Prostate gland (tissue), 2 donors: ENCODE measurements at regions not wholly inside any gene's neighbourhood (a gene's known extent, or its start where the extent isn't known, plus 50 kb on each side); places are given as distances from the start of the nearest gene placed in this dataset.
A peak's percentile ranks its signal among the peaks of the same experiment; 100 is the strongest.

ENCODE experiments used
- DNase-seq: peaks from one replicate; pipeline ENCODE4 v3.0.0-alpha.2; 2019; ENCODE audit warnings: low spot score
- H3K27ac ChIP-seq, 2 donors: fragments of 200-600 bp; sonication (generic); 2 replicates each; pipeline ENCODE4 v1.5.1; 2017 to 2019
- H3K27me3 ChIP-seq: fragments of 200-600 bp; sonication (generic); replicated peaks from 2 replicates; pipeline ENCODE4 v1.5.1; 2019; ENCODE audit not compliant: insufficient read depth
- H3K36me3 ChIP-seq, 2 donors: fragments of 200-600 bp; sonication (generic); 1 replicate in 1 of 2; 2 replicates in 1 of 2; pipeline versions ENCODE4 v1.5.1 to v1.8.1; 2017 to 2019
- H3K4me1 ChIP-seq: fragments of 200-600 bp; sonication (generic); replicated peaks from 2 replicates; pipeline ENCODE4 v1.5.1; 2019
- H3K4me3 ChIP-seq, 2 donors: fragments of 200-600 bp; sonication (generic); 2 replicates each; pipeline ENCODE4 v1.5.1; 2017 to 2019
- H3K9me3 ChIP-seq: fragments of 200-600 bp; sonication (generic); 2 replicates; pipeline ENCODE4 v1.5.1; 2017
- POLR2A ChIP-seq: fragments of 450-650 bp; IDR thresholded peaks from one replicate; pipeline ENCODE4 v1.6.1; 2016; ENCODE audit warnings: antibody characterized with exemption, mild to moderate bottlenecking
- POLR2AphosphoS5 ChIP-seq: sonication (generic); formaldehyde crosslinking; IDR thresholded peaks from one replicate; pipeline ENCODE4 v1.6.1; 2017; ENCODE audit warnings: antibody characterized with exemption
- whole genome bisulfite sequencing: methylation state at CpG from one replicate; pipeline ENCODE4 v1.1.5; 2018; 5-methylcytosine and 5-hydroxymethylcytosine counted together
- intact Hi-C: fragments of 100-400 bp; cut with DNase I; formaldehyde crosslinking; loops from one replicate; pipeline ENCODE4 v1.14.2; 2022
- TF ChIP-seq, protein P1 (sequence below), 4 experiments: fragments of 200-600 bp in 2 of 4; fragments of 450-650 bp in 2 of 4; sonication (generic) in 2 of 4; IDR thresholded peaks; 1 replicate in 3 of 4; 2 replicates in 1 of 4; pipeline ENCODE4 v1.5.1; 2016 to 2019; ENCODE audit warnings: antibody characterized with exemption in 4 of 4, mild to moderate bottlenecking in 2 of 4, moderate library complexity in 2 of 4

DNA sequence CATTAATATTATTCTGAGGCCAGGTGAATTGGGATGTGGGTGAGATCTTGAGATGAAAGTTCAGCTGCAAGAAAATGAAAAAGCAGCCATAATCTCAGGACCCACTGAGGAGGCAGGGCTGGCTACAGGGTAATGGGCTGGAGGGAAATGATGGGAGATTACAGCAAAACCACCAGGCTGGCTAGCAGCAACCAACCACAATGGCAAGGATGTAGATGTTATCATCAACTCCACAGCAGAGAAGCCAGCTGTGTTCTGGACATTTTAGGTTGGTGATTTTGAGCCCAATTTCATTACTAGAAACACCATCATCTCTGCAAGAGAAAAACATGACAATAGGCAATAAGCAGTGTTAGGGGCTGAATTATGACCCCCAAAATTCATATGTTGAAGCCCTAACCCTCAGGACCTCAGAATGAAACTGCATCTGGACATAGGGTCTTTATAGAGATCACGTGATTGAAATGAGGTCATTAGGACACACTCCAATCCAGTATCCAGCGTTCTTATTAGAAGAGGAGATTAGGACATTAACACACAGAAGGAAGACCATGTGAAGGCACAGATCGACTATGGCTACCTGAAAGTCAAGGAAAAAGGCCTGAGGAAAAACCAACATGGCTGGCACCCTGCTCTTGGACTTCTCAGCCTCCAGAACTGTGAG, 139.8 kb upstream of the KIT start:
- no peak overlapping the region for H3K4me3 ChIP-seq
- TF ChIP-seq, protein P1, sequence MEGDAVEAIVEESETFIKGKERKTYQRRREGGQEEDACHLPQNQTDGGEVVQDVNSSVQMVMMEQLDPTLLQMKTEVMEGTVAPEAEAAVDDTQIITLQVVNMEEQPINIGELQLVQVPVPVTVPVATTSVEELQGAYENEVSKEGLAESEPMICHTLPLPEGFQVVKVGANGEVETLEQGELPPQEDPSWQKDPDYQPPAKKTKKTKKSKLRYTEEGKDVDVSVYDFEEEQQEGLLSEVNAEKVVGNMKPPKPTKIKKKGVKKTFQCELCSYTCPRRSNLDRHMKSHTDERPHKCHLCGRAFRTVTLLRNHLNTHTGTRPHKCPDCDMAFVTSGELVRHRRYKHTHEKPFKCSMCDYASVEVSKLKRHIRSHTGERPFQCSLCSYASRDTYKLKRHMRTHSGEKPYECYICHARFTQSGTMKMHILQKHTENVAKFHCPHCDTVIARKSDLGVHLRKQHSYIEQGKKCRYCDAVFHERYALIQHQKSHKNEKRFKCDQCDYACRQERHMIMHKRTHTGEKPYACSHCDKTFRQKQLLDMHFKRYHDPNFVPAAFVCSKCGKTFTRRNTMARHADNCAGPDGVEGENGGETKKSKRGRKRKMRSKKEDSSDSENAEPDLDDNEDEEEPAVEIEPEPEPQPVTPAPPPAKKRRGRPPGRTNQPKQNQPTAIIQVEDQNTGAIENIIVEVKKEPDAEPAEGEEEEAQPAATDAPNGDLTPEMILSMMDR (IDR thresholded peaks at IDR 0.05) = no peak
- no peak for TF ChIP-seq POLR2AphosphoS5
- no peak for DNase-seq
- H3K36me3 ChIP-seq = no peaks in the 10 kb centered on the region
- no peaks in the 10 kb centered on the region for H3K4me1 ChIP-seq
- no peaks in the 10 kb centered on the region for H3K27me3 ChIP-seq
- H3K27ac ChIP-seq = no peak overlapping the region
- intact Hi-C loops = no loop called here
- WGBS = 98% methylated on average over 3 of the region's 3 CpGs
- no peaks in the 10 kb centered on the region for H3K9me3 ChIP-seq

DNA sequence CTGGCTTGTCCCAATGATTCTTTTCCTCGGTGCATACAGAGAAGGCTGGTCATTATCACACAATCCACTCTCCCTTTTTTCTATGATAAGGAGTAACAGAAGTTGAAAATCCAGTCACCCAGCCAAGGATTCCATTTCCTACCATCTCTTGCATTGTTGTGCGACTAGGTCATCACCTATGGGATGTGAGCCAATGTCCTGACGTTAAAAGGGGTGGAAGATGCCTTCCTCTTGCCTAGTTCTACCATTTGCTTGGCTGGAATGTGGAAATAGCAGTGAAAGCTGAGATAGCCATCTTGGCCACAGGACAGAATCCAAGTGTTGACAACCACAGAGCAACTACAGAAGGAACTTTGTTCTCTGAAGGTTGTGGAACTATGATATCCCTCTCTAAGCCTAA, 132.2 kb upstream of the KIT start:
- Histone ChIP-seq H3K4me1 (no peaks in the 10 kb centered on the region), H3K4me3 (no peak overlapping the region), H3K27me3 (no peaks in the 10 kb centered on the region), H3K36me3 (no peaks in the 10 kb centered on the region), H3K27ac (no peak overlapping the region), H3K9me3 (no peaks in the 10 kb centered on the region)
- TF ChIP-seq POLR2AphosphoS5 (no peak), POLR2A (no peak)
- TF ChIP-seq, protein P1 (IDR thresholded peaks at IDR 0.05) = no peak
- 45% methylated on average over 3 of the region's 3 CpGs for WGBS
- DNase-seq = no peak
- intact Hi-C loops = no loop called here

DNA sequence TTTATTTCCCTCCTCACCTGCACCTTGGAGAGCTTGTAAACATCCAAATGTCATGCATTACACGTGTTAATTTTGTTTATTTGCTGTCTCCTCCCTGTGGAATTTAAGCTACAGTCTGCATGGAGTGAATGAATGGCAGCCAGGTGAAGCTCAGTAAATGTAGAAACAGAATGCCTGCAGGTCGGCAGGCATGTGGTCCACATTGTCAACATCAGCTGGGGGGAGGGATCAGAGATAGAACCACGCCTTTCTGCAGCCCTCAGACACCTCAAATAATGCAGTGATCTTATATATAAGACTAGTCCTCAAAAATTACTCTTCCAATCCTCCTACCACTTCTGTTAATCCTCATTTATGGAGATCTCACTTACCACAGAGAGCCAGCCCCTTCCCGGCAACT, 131.2 kb upstream of the KIT start:
- Histone ChIP-seq H3K27me3 (no peaks in the 10 kb centered on the region), H3K4me3 (no peak overlapping the region), H3K27ac (no peak overlapping the region), H3K4me1 (no peaks in the 10 kb centered on the region), H3K9me3 (no peaks in the 10 kb centered on the region), H3K36me3 (no peaks in the 10 kb centered on the region)
- intact Hi-C loops = no loop called here
- no peak for DNase-seq
- TF ChIP-seq, protein P1 (IDR thresholded peaks at IDR 0.05) = no peak
- no peak for TF ChIP-seq POLR2A
- no peak for TF ChIP-seq POLR2AphosphoS5
- WGBS = 57% methylated on average over 4 of the region's 4 CpGs

DNA sequence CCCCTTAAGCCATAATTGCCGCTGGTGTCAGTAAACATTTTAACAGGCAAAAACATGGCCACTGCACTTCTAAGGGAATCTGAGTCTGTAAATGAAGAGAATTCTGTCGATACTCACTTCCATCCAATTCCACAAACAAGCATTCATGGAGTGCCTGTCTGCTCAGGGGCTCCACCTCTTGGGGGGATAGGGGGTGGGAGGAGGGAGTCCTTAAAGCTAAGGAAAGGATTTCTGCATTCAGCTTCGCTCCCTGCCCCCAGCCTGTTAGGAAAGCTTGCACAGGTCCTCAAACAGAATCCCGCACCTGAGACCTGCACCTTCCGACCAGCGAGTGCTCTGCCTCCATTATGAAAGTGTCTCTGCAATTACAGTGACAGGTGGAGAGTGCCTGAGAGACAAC, 130.2 kb upstream of the KIT start:
- no peak overlapping the region for H3K27ac ChIP-seq
- no peaks in the 10 kb centered on the region for H3K4me1 ChIP-seq
- no peak for DNase-seq
- 59% methylated on average over 6 of the region's 6 CpGs for whole genome bisulfite sequencing
- intact Hi-C loops = no loop called here
- TF ChIP-seq, protein P1 (IDR thresholded peaks at IDR 0.05) = no peak
- TF ChIP-seq POLR2AphosphoS5 (no peak), POLR2A (no peak)
- no peak overlapping the region for H3K4me3 ChIP-seq
- no peaks in the 10 kb centered on the region for H3K36me3 ChIP-seq
- no peaks in the 10 kb centered on the region for H3K9me3 ChIP-seq
- H3K27me3 ChIP-seq = no peaks in the 10 kb centered on the region

DNA sequence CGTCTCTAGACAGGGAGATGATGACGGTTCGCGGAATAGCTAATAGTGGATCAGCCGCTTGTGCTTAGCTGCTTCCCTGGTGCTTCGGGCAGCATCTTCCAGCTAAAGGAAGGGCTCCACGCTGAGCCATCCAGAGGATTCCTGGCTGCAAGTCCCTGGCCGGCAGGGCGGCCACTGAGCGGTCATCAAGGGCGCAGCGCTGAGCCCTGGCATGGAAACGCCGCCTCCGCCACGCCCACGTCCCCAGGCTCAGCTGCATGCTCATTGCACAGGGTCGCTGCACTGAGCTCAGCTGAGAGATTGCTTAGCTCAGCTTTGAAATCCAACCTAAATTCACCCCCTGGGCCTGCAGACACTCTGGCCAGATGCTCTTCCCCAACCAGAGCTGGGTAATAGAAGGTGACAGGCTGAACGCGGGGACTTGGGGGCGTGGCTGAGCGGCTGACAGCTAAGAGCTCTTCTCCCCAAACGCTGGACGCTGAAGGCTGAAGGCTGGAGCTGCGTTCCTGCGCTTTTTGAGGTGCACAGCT, 118.2 kb upstream of the KIT start:
- WGBS = 4% methylated on average over 24 of the region's 26 CpGs
- no peak for DNase-seq
- Histone ChIP-seq H3K27me3 (no peaks in the 10 kb centered on the region), H3K9me3 (no peaks in the 10 kb centered on the region), H3K36me3 (no peaks in the 10 kb centered on the region), H3K4me1 (no peaks in the 10 kb centered on the region), H3K27ac (no peak overlapping the region), H3K4me3 (peak overlapping the region; percentile 16 to 18)
- intact Hi-C loops = no loop called here
- TF ChIP-seq POLR2AphosphoS5 = no peak
- TF ChIP-seq, protein P1 (IDR thresholded peaks at IDR 0.05) = no peak
- no peak for TF ChIP-seq POLR2A
